ENCODE measurements at regions not wholly inside any gene's neighbourhood (a gene's known extent, or its start where the extent isn't known, plus 50 kb on each side); places are given as distances from the start of the nearest gene placed in this dataset.
A peak's percentile ranks its signal among the peaks of the same experiment; 100 is the strongest.

- DNase-seq: no peak
- Mint-ChIP-seq H3K9me3 (peaks cover 0 to 6% (median 0%) of the 10 kb centered on the region in 7 donors), H3K36me3 (no peaks in the 10 kb centered on the region), H3K4me3 (no peak overlapping the region), H3K27me3 (peaks cover 4% of the 10 kb centered on the region), H3K27ac (no peak overlapping the region), H3K4me1 (no peaks in the 10 kb centered on the region)
- H3K9me3 ChIP-seq (ENCODE audit: control insufficient read depth in 2 of 2, low read length in 2 of 2): no peaks in the 10 kb centered on the region
- no peaks in the 10 kb centered on the region for H3K36me3 ChIP-seq (ENCODE audit: control insufficient read depth, insufficient read depth, low read length)
- H3K27me3 ChIP-seq (ENCODE audit: control insufficient read depth, insufficient read depth, low read length): peaks cover 2% of the 10 kb centered on the region
- no peak overlapping the region for H3K4me3 ChIP-seq (ENCODE audit: low read depth, low read length)
- no peaks in the 10 kb centered on the region for H3K4me1 ChIP-seq (ENCODE audit: control insufficient read depth, insufficient read depth, low read length, poor library complexity, severe bottlenecking)
- H3K27ac ChIP-seq (ENCODE audit: insufficient read depth, low read length, poor library complexity, severe bottlenecking): no peak overlapping the region
- ATAC-seq (ENCODE audit: low read depth in 2 of 2): no peak
These were observed 65.7 kb downstream of the IL21 start for GRCh38 chr4:122555216-122555615.

DNA sequence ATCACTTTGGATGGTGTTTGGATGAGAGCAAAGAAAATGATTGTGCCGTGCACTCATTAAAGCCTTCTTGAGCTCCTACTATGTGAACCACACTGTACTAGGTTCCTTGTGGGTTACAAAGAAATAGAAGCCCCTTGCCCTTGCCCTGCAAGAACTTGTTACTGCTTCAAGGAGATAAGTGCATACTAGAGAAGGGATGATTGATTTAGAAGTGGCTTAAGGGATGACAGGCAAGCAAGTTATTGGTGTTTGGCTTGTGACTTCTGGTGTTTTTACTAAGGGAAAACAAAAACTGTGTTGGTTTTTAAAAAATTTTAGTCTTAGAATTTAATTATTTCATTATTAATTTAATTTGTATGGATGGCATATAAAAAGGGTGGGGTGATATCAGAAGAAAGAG lies 67.4 kb downstream of the IL21 start:
- Mint-ChIP-seq H3K9me3 (peaks cover 0 to 3% (median 0%) of the 10 kb centered on the region in 7 donors), H3K36me3 (no peaks in the 10 kb centered on the region), H3K27me3 (peaks cover 4% of the 10 kb centered on the region), H3K4me3 (no peak overlapping the region), H3K27ac (no peak overlapping the region), H3K4me1 (no peaks in the 10 kb centered on the region)
- Histone ChIP-seq H3K4me1 (ENCODE audit: control insufficient read depth, insufficient read depth, low read length, poor library complexity, severe bottlenecking) (no peaks in the 10 kb centered on the region), H3K4me3 (ENCODE audit: low read depth, low read length) (no peak overlapping the region), H3K27me3 (ENCODE audit: control insufficient read depth, insufficient read depth, low read length) (peaks cover 2% of the 10 kb centered on the region), H3K27ac (ENCODE audit: insufficient read depth, low read length, poor library complexity, severe bottlenecking) (no peak overlapping the region), H3K9me3 (ENCODE audit: control insufficient read depth in 2 of 2, low read length in 2 of 2) (no peaks in the 10 kb centered on the region), H3K36me3 (ENCODE audit: control insufficient read depth, insufficient read depth, low read length) (no peaks in the 10 kb centered on the region)
- ATAC-seq (ENCODE audit: low read depth in 2 of 2) (no peak), DNase-seq (no peak)

DNA sequence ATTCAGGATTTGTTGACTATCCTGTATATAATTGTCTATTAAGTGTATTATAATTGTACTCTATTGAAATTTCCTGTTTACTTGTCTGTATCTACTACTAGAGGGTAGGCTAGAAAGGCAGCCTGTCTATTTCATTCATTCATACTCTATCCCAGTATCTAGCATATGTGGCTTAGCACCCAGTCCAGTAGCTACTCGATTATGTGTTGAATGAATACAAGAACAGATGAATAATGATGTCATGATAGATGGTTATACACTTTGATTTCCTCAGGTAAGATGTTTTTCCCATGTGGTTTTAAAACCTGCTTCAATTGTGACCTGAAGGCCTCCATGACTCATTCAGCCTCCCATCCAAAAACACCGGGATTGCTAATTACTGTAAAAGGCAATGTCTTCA lies 68.0 kb downstream of the IL21 start:
- no peak overlapping the region for H3K4me3 Mint-ChIP-seq
- DNase-seq (no peak), ATAC-seq (ENCODE audit: low read depth in 2 of 2) (no peak)
- no peaks in the 10 kb centered on the region for H3K36me3 Mint-ChIP-seq
- H3K4me1 Mint-ChIP-seq: no peaks in the 10 kb centered on the region
- Histone ChIP-seq H3K4me1 (ENCODE audit: control insufficient read depth, insufficient read depth, low read length, poor library complexity, severe bottlenecking) (no peaks in the 10 kb centered on the region), H3K36me3 (ENCODE audit: control insufficient read depth, insufficient read depth, low read length) (no peaks in the 10 kb centered on the region), H3K27me3 (ENCODE audit: control insufficient read depth, insufficient read depth, low read length) (peaks cover 2% of the 10 kb centered on the region), H3K27ac (ENCODE audit: insufficient read depth, low read length, poor library complexity, severe bottlenecking) (no peak overlapping the region), H3K4me3 (ENCODE audit: low read depth, low read length) (no peak overlapping the region), H3K9me3 (ENCODE audit: control insufficient read depth in 2 of 2, low read length in 2 of 2) (no peaks in the 10 kb centered on the region)
- H3K27ac Mint-ChIP-seq: no peak overlapping the region
- peaks cover 4% of the 10 kb centered on the region for H3K27me3 Mint-ChIP-seq
- H3K9me3 Mint-ChIP-seq: peaks cover 0 to 3% (median 0%) of the 10 kb centered on the region in 7 donors

DNA sequence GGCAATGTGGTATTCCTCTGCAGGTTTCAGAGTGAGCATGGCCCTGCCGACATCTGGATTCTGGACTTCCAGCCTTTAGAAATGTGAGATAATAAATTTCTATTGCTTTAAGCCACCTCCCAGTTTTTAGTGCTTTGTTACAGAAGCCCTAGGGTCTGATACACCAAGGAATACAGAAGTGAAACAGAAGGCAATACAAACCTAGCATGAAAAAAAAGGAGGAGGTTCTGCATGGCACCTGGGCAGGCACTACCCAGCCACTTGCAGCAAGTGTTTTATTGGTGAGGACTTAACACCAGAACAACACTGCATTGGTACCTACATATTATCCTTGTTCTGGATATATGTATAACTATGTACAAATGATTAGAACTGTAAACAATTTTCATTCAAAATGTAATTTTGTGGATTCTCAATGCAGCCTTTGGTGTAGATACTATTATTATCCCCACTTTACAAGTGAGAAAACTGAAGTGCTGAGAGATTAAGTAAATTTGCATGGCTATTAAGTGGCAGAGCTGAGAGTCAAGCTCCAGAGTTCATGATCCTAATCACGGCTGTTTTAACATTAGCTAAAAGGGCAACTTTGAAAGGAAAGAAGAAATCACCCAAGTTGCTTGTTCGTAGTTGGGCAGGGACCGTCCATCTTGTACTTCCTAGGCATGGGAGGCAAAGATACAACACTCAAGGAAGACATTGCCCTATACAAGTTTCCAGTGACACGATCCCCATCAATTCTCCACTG lies 71.8 kb downstream of the IL21 start:
- no peak overlapping the region for H3K4me3 Mint-ChIP-seq
- H3K27ac Mint-ChIP-seq: no peak overlapping the region
- Histone ChIP-seq H3K9me3 (ENCODE audit: control insufficient read depth in 2 of 2, low read length in 2 of 2) (no peaks in the 10 kb centered on the region), H3K27me3 (ENCODE audit: control insufficient read depth, insufficient read depth, low read length) (peaks cover 2% of the 10 kb centered on the region), H3K4me3 (ENCODE audit: low read depth, low read length) (no peak overlapping the region), H3K36me3 (ENCODE audit: control insufficient read depth, insufficient read depth, low read length) (no peaks in the 10 kb centered on the region), H3K4me1 (ENCODE audit: control insufficient read depth, insufficient read depth, low read length, poor library complexity, severe bottlenecking) (no peaks in the 10 kb centered on the region), H3K27ac (ENCODE audit: insufficient read depth, low read length, poor library complexity, severe bottlenecking) (no peak overlapping the region)
- no peaks in the 10 kb centered on the region for H3K27me3 Mint-ChIP-seq
- DNase-seq: no peak
- H3K36me3 Mint-ChIP-seq: no peaks in the 10 kb centered on the region
- ATAC-seq (ENCODE audit: low read depth in 2 of 2): no peak
- peaks cover 0 to 2% (median 0%) of the 10 kb centered on the region in 7 donors for H3K9me3 Mint-ChIP-seq
- H3K4me1 Mint-ChIP-seq: no peaks in the 10 kb centered on the region

DNA sequence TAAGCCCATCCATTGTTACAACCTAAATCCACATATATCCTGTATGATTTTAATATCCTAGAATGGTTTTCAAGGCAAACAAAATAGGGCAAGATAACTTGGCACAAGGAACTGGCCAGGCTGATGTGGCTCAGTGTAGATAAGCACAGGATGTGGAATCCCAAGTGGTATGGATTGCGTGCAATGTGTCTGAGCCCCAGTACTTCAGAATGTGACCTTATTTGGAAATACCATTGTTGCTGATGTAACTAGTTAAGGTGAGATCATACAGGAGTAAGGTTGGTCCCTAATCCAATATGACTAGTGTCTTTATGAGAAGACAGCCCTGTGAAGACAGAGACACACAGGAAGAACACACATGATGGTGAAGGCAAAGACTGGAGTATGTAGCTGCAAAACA lies 72.4 kb downstream of the IL21 start:
- Histone ChIP-seq H3K9me3 (ENCODE audit: control insufficient read depth in 2 of 2, low read length in 2 of 2) (no peaks in the 10 kb centered on the region), H3K4me3 (ENCODE audit: low read depth, low read length) (no peak overlapping the region), H3K27ac (ENCODE audit: insufficient read depth, low read length, poor library complexity, severe bottlenecking) (no peak overlapping the region), H3K27me3 (ENCODE audit: control insufficient read depth, insufficient read depth, low read length) (peaks cover 1% of the 10 kb centered on the region), H3K4me1 (ENCODE audit: control insufficient read depth, insufficient read depth, low read length, poor library complexity, severe bottlenecking) (no peaks in the 10 kb centered on the region), H3K36me3 (ENCODE audit: control insufficient read depth, insufficient read depth, low read length) (no peaks in the 10 kb centered on the region)
- Mint-ChIP-seq H3K27ac (no peak overlapping the region), H3K4me3 (no peak overlapping the region), H3K36me3 (no peaks in the 10 kb centered on the region), H3K4me1 (no peaks in the 10 kb centered on the region), H3K27me3 (no peaks in the 10 kb centered on the region), H3K9me3 (peaks cover 0 to 1% (median 0%) of the 10 kb centered on the region in 7 donors)
- ATAC-seq (ENCODE audit: low read depth in 2 of 2) (no peak), DNase-seq (no peak)

DNA sequence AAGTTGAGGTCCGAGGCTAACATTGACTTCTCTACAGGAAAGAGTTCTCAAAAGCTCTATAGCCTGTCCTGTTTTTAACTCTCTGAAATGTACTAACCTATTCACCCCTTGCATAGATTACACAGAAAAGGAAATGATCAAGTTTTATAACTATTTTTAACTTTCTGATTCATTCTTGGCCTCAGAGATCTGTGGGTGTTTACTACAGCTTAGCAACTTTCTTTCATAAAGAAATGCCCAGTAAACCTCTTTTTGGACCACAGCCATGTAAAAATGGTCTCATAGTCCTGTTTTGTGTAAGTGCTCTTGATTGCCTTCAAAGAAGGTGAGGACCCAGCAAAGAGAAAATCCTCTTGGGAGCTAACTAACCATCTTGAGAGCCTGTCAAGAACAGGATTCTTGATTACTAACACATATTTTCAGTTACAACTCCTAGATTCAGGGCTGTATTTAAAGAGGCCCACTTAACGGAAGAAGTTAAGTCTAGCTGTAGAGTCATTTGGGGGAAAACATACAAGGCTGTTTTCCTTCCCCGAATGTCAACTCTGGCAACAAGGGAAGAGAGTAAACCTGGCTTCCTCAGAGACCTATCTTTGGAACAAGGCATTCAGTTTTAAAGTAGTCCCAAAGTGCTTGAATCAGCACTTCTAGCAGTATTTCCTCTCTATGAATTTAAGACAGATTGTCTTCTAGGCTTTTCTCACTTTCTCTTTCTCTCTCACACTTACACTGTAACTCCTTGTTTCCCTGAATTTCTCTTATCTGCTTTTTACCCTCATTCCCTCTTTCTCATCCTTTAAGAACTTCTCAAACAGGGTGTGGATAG lies 78.2 kb downstream of the IL21 start:
- peak in 1 of 3 donors; percentile 19 for DNase-seq
- H3K4me1 Mint-ChIP-seq: peaks cover 0 to 16% (median 5%) of the 10 kb centered on the region in 4 donors
- H3K4me3 Mint-ChIP-seq: no peak overlapping the region
- H3K27ac Mint-ChIP-seq: no peak overlapping the region
- ATAC-seq (ENCODE audit: low read depth in 2 of 2): no peak
- H3K36me3 Mint-ChIP-seq: no peaks in the 10 kb centered on the region
- H3K4me1 ChIP-seq (ENCODE audit: control insufficient read depth, insufficient read depth, low read length, poor library complexity, severe bottlenecking): no peaks in the 10 kb centered on the region
- H3K27me3 Mint-ChIP-seq: no peaks in the 10 kb centered on the region
- H3K36me3 ChIP-seq (ENCODE audit: control insufficient read depth, insufficient read depth, low read length): no peaks in the 10 kb centered on the region
- peaks cover 0 to 2% (median 0%) of the 10 kb centered on the region in 7 donors for H3K9me3 Mint-ChIP-seq
- no peak overlapping the region for H3K27ac ChIP-seq (ENCODE audit: insufficient read depth, low read length, poor library complexity, severe bottlenecking)
- H3K9me3 ChIP-seq (ENCODE audit: control insufficient read depth in 2 of 2, low read length in 2 of 2): no peaks in the 10 kb centered on the region
- H3K27me3 ChIP-seq (ENCODE audit: control insufficient read depth, insufficient read depth, low read length): no peaks in the 10 kb centered on the region
- H3K4me3 ChIP-seq (ENCODE audit: low read depth, low read length): no peak overlapping the region

GRCh38 chr4:122541996-122542395 lies 78.9 kb downstream of the IL21 start:
- H3K4me3 ChIP-seq (ENCODE audit: low read depth, low read length): no peak overlapping the region
- no peaks in the 10 kb centered on the region for H3K36me3 Mint-ChIP-seq
- H3K27ac ChIP-seq (ENCODE audit: insufficient read depth, low read length, poor library complexity, severe bottlenecking): no peak overlapping the region
- DNase-seq: peak in 1 of 3 donors; percentile 1
- H3K9me3 ChIP-seq (ENCODE audit: control insufficient read depth in 2 of 2, low read length in 2 of 2): no peaks in the 10 kb centered on the region
- no peaks in the 10 kb centered on the region for H3K27me3 Mint-ChIP-seq
- H3K27ac Mint-ChIP-seq: no peak overlapping the region
- no peaks in the 10 kb centered on the region for H3K36me3 ChIP-seq (ENCODE audit: control insufficient read depth, insufficient read depth, low read length)
- no peaks in the 10 kb centered on the region for H3K4me1 ChIP-seq (ENCODE audit: control insufficient read depth, insufficient read depth, low read length, poor library complexity, severe bottlenecking)
- H3K4me3 Mint-ChIP-seq: no peak overlapping the region
- ATAC-seq (ENCODE audit: low read depth in 2 of 2): no peak
- H3K4me1 Mint-ChIP-seq: peaks cover 0 to 16% (median 5%) of the 10 kb centered on the region in 4 donors
- H3K27me3 ChIP-seq (ENCODE audit: control insufficient read depth, insufficient read depth, low read length): no peaks in the 10 kb centered on the region
- peaks cover 0 to 2% (median 0%) of the 10 kb centered on the region in 7 donors for H3K9me3 Mint-ChIP-seq

Data from CD4-positive, CD25-positive, alpha-beta regulatory T cell (primary cell).